Breast epithelium (tissue), 3 donors: ENCODE measurements at regions not wholly inside any gene's neighbourhood (a gene's known extent, or its start where the extent isn't known, plus 50 kb on each side); places are given as distances from the start of the nearest gene placed in this dataset.

Experiments
- POLR2A ChIP-seq: fragments of 450-650 bp; IDR thresholded peaks from one replicate; pipeline ENCODE4 v1.6.1; 2016; ENCODE audit warnings: antibody characterized with exemption, mild to moderate bottlenecking, moderate library complexity
- POLR2AphosphoS5 ChIP-seq, 3 donors: sonication (generic); formaldehyde crosslinking; IDR thresholded peaks; one replicate each; pipeline ENCODE4 v1.6.1; 2017; ENCODE audit warnings: antibody characterized with exemption in 3 of 3
- TF ChIP-seq, protein P1 (sequence below), 3 donors: fragments of 450-650 bp; IDR thresholded peaks; one replicate each; pipeline ENCODE4 v1.5.1; 2016 to 2017; ENCODE audit warnings: antibody characterized with exemption in 3 of 3, mild to moderate bottlenecking in 3 of 3, moderate library complexity in 3 of 3

- TF ChIP-seq, protein P1, sequence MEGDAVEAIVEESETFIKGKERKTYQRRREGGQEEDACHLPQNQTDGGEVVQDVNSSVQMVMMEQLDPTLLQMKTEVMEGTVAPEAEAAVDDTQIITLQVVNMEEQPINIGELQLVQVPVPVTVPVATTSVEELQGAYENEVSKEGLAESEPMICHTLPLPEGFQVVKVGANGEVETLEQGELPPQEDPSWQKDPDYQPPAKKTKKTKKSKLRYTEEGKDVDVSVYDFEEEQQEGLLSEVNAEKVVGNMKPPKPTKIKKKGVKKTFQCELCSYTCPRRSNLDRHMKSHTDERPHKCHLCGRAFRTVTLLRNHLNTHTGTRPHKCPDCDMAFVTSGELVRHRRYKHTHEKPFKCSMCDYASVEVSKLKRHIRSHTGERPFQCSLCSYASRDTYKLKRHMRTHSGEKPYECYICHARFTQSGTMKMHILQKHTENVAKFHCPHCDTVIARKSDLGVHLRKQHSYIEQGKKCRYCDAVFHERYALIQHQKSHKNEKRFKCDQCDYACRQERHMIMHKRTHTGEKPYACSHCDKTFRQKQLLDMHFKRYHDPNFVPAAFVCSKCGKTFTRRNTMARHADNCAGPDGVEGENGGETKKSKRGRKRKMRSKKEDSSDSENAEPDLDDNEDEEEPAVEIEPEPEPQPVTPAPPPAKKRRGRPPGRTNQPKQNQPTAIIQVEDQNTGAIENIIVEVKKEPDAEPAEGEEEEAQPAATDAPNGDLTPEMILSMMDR (IDR thresholded peaks at IDR 0.05), result no peak
- TF ChIP-seq POLR2A (no peak), POLR2AphosphoS5 (IDR thresholded peaks at IDR 0.05) (no peak)
These were observed 202.6 kb downstream of the TSHZ3 start for GRCh38 chr19:31146546-31147183.
